HuH-7 (cell line): ENCODE measurements at regions not wholly inside any gene's neighbourhood (a gene's known extent, or its start where the extent isn't known, plus 50 kb on each side); places are given as distances from the start of the nearest gene placed in this dataset.
"Not testable (repeated sequence)": the region's sequence is repeated elsewhere in the genome, so short reads cannot be mapped to it uniquely, and the experiment has no call there.

Source experiments
- DNase-seq: peaks from one replicate; pipeline ENCODE4 v3.0.0; 2011; ENCODE audit warnings: low spot score

GRCh38 chr4:89493367-89493766, 185.8 kb upstream of the GPRIN3 start:
- DNase-seq: no peak

GRCh38 chr4:89492581-89493071, 185.0 kb upstream of the GPRIN3 start:
- no peak for DNase-seq

GRCh38 chr4:89491761-89492160, 184.2 kb upstream of the GPRIN3 start:
- no peak for DNase-seq

- DNase-seq: not testable (repeated sequence)
Measured at GRCh38 chr4:89489921-89490431, 182.4 kb upstream of the GPRIN3 start.

GRCh38 chr4:89489338-89489771, 181.8 kb upstream of the GPRIN3 start:
- peak; percentile 37 for DNase-seq

- no peak for DNase-seq
Measured at GRCh38 chr4:89488736-89489135, 181.1 kb upstream of the GPRIN3 start.

GRCh38 chr4:89486673-89487072, 179.1 kb upstream of the GPRIN3 start:
- DNase-seq: no peak

- DNase-seq: peak; percentile 23
Measured at GRCh38 chr4:89486042-89486441, 178.4 kb upstream of the GPRIN3 start.

- DNase-seq: no peak
Measured at GRCh38 chr4:89483833-89484232, 176.2 kb upstream of the GPRIN3 start.

- DNase-seq: no peak
Measured at GRCh38 chr4:89482926-89483595, 175.5 kb upstream of the GPRIN3 start.

GRCh38 chr4:89482251-89482650, 174.7 kb upstream of the GPRIN3 start:
- peak; percentile 58 for DNase-seq

GRCh38 chr4:89469930-89470375, 162.4 kb upstream of the GPRIN3 start:
- no peak for DNase-seq

- no peak for DNase-seq
Measured at GRCh38 chr4:89469516-89469915, 161.9 kb upstream of the GPRIN3 start.

- no peak for DNase-seq
Measured at GRCh38 chr4:89468602-89469001, 161.0 kb upstream of the GPRIN3 start.

- DNase-seq: no peak
Measured at GRCh38 chr4:89463341-89463740, 155.7 kb upstream of the GPRIN3 start.

GRCh38 chr4:89447543-89447942, 139.9 kb upstream of the GPRIN3 start:
- DNase-seq: no peak

- no peak for DNase-seq
Measured at GRCh38 chr4:89446193-89446592, 138.6 kb upstream of the GPRIN3 start.

- no peak for DNase-seq
Measured at GRCh38 chr4:89439533-89439932, 131.9 kb upstream of the GPRIN3 start.

- peak; percentile 23 for DNase-seq
Measured at GRCh38 chr4:89438102-89438831, 130.7 kb upstream of the GPRIN3 start.

GRCh38 chr4:89434364-89434988, 126.9 kb upstream of the GPRIN3 start:
- DNase-seq: peak; percentile 10

- no peak for DNase-seq
Measured at GRCh38 chr4:89427782-89428181, 120.2 kb upstream of the GPRIN3 start.

- DNase-seq: no peak
Measured at GRCh38 chr4:89425023-89425422, 117.4 kb upstream of the GPRIN3 start.
